GM18867 (cell line): ENCODE measurements at regions not wholly inside any gene's neighbourhood (a gene's known extent, or its start where the extent isn't known, plus 50 kb on each side); places are given as distances from the start of the nearest gene placed in this dataset.

ENCODE experiments used
- ATAC-seq: cut with Tn5 transposase; IDR thresholded peaks from one replicate; pipeline ENCODE4 v1.9.1; 2021; ENCODE audit warnings: mild to moderate bottlenecking, moderate library complexity; ENCODE audit not compliant: unreplicated experiment

DNA sequence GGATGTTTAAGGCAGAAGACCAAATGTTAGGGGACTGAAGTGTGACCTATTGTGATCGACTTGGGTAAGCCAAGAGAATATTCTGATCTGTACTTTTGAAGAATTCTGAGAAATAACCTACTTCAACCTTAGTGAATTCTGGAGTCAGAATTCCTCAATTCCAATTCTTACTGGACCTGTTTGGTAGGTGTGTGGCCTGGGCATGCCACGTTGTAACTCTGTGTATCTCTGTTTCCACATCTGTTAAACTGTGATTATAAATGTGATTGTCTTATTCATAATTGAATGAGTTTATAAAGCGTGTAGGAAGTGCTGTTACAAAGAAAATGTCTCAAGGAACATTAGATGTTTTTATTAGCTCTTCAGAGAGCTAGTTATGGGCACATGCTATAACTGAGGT lies 64.5 kb downstream of the TUSC1 start:
- no peak for ATAC-seq

DNA sequence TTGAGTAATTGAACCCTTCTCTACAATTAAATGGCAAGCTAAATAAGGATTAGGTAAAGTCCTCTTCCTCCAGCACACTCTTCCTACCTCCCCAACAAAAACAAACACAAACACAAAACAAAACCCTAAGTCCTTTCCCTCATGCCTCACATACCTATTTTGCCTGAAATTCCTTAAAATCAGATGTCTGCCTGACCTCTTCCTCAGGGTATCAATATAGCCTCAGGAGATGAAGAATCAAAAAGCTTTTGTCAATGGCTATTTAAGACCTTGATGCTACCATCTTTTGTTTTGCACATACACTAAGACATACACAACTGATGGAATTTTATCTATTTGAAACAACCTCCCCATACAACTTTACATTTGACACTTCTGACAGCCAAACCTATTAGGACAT lies 75.1 kb downstream of the TUSC1 start:
- ATAC-seq = no peak

DNA sequence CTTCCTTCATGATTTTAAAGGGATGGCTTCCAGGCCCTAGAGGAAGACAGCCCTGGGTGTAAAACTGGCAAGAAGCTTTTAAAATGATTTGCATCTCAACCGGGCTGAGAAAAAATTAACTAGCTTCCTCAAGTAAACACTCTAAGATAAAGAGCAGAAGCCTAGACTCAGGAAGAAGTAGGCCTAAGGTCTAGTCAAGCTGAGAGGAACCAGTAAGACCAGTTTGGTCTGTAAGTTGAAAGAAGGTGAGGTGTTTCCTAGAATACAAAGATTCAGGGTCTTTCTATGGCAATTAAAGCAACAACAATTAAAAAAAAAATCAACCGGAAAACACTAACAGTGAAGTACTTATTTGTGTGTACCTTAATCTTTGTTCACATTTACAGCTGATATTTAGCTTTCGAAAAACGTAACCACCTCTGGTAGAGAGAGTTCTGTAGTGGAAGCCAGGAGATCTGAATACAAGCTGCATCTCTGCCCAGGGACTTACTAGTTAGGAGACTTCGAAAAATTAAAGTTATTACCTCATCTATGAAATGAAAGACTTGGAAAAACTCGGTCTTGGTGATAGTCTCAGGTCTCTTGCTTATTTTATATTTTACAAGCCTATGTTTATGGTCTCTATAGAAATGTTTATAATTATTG lies 75.7 kb downstream of the TUSC1 start:
- no peak for ATAC-seq

DNA sequence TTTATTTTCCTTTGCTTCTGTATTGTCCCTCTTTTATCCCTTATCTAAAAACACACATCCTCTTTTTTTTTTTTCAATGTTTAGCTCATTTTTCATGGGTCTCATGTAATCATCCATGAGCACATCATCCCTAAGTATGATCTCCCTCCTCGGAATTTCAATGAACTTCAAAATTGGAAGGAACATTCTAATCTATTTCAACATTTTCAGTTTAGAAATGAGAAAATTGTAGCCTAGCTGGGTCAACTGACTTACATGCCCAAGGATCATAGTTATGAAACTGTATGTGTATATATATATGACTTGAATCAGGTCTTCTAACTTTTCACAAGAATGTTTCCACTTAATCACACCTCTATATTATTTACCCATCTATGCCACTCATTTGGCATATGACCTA lies 77.7 kb downstream of the TUSC1 start:
- ATAC-seq = no peak

DNA sequence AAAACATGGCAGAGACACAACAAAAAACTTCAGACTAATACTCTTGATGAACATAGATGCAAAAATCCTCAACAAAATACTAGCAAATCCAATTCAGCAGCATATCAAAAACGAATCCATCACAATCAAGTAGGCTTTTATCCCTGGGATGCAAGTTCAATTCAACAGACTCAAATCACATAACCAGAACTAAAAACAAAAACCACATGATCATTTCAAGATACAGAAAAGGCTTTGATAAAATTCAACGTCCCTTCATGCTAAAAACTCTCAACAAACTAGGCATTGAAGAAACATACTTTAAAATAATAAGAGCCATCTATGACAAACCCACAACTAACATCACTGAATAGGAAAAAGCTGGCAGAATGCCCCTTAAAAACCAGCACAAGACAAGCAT lies 93.6 kb downstream of the TUSC1 start:
- no peak for ATAC-seq

DNA sequence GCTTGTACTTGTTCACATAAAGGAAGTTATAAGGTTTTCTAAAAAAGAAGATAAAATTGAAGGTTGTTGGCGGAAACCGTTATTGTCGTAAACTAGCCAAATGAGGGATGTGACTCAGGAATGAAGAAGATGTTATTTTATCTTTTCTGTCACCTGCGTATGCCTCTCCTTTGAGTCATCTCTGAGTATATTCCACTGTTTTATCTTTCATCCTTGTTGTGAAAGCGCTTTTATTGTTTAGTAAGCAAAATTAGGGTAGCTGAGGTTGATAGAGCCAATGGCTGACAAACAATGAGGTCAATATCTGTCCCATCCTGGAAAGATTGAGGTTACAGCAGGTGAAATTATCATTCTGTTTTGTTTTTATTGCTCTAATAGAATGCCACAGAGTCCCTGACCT lies 105.0 kb downstream of the TUSC1 start:
- no peak for ATAC-seq

DNA sequence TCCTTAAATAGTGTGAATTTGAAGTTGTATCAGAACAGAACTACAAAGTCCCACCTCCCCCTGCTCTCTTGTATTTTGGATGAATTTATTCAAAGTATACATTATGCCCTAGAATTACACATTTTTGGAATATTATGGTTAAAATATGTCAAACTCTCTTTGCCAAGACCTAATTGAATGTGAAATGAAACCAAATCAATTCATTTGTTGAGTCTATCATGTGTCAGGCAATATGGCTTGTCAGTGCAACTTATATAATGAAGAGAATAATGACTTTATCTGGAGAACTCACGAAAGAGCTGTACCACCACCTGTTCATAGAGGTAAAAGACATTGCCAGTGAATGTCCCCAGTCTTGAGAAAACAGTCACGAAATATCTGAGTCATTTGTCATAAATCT lies 106.8 kb downstream of the TUSC1 start:
- no peak for ATAC-seq

DNA sequence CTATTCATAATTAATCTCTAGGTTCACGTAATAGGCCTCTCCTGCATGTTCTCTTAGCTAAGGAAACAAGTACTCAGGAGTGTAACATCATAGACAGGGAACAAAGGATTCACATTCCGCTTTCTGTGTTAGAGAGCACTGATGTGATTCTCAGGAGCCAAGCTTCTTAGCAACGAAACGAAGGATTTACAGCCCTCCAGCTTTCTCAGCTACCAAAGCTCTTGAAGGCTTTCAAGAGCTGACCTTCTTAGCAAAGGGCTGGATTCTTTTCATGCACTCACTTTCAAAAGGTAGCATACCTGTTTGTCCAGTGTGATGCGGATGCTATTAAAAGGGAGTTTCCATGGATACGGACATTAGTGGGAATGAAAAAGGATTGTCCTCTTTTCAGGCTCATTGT lies 107.4 kb downstream of the TUSC1 start:
- ATAC-seq = no peak

DNA sequence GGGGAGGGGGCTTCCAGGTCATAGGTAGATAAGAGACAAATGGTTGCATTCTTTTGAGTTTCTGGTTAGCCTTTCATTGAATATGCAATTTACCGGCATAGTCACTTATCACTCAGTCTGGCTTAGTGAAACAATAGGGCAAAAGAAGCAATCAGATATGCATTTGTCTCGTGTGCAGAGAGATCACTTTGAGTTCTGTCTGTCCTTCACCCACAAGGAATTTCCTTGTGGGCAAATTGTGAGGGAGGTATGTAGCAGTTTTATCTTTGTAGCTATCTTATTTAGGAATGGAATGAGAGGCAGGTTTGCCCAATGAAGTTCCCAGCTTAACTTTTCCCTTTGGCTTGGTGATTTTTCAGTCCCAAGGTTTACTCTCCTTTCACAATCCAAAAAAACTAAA lies 116.1 kb downstream of the TUSC1 start:
- ATAC-seq = no peak

DNA sequence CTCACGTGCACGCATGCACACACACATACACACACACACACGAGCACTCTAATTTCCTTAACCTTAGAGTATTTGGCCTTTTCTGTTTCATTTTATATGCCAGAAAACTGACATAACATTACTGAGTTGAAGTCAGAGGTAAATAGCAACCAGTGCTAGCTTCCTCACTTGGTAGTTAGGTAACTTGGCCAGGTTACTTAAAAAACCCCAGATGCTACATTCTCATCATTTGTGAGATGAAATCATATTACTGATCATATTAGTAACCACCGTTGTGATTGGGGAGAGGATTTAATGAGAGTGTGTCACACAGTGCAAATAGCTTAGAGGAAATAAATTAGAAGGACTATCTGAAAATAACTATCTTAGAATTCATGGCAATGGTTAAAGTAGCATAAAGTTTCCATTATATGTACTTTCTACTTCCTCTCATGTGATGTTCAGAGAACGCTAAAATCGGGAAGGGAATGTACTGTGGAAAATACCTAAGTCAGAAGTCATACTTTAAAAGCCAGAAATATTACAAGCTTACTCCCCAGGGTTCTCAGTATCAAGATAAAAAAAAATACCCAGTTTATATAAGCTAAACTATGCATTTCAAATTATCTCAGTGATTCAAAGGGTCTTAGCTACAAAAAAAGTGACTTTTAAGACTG lies 120.5 kb downstream of the TUSC1 start:
- ATAC-seq = no peak

DNA sequence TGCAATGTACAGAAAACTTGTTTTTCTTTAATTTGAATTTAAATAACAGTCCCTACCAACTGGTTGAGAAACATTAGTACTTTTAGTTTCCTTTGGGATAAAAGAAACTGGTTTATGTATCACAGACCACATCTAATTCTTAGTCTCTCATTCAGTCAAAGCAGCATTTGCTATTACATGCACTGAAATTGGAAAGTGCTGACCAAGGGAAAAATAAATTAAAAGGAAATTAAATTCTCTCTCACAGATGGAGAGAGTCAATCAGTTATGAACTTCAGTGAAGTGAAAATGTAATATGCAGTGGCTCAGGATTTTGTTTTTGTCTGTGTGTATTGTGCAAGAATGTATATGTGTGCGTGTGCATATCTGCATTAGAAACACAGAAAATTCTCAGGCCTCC lies 121.7 kb downstream of the TUSC1 start:
- ATAC-seq = no peak

DNA sequence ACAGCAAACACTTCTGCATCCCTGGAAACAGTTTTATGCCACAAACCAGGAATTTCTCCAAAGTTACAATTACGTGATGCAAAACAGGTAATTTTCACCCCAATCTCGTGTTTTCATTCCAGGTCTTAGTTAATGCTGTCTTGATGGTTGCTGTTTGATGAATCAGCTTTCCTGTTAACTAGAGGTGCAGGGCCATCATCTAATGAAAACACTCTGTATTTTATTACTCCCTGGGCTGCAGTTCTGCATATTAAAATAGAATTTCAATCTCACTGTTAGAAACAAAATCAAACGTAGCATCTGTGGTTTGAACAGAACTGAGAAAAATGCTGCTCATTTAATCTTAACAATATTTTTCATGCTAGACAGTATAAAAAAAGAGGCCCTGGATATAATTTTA lies 129.4 kb downstream of the TUSC1 start:
- no peak for ATAC-seq

DNA sequence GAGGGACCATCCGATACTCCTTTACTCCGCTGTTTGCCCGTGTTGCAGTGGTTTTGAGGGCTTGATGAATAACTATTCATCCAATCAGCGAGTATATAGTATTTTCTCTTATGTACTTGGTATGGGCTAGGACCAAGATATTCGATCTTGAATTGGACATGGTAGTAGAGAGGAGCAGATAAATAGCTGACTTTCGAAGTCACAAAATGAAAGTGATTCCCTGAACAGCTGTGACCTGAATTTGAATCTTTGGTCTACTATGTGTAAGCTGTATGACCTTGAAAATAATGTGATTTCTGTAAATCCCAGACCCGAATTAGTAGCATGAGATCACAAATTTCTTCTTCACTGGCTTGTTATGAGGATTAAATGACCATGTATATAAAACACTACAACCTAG lies 134.4 kb downstream of the TUSC1 start:
- ATAC-seq = no peak

DNA sequence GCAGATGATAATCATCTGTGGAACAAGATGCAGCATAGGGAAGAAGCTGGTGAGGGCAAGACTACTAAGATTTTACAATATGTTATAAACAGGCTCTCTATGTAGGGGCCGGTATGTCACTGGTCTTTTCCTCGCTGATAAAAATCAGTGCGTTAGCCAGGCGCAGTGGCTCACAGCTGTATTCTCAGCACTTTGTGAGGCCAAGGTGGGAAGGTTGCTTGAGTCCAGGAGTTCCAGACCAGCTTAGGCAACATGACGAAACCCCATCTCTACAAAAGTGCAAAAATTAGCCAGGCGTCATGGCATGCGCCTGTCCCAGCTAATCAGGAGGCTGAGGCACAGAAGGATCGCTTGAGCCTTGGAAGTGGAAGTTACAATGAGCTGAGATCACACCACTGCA lies 135.9 kb downstream of the TUSC1 start:
- no peak for ATAC-seq

DNA sequence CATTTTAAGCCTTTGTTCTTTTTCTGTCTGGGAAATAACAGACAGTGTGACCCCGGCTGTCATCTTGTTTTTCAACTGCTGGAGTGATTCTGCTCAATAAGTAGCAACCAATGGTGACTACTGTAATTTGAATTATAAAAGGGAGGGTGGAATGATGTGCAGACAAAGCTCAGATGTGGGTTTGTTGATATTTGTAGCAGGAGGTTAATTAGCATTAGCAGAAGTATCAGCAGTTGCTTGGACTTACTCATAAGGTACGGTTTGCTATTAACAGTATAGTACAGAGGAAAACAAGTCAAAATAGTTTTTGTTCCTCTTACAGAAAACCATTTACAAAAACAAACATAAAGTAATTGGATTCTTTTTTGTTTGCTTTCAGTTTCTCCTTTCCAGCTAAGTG lies 140.4 kb downstream of the TUSC1 start:
- ATAC-seq = no peak

DNA sequence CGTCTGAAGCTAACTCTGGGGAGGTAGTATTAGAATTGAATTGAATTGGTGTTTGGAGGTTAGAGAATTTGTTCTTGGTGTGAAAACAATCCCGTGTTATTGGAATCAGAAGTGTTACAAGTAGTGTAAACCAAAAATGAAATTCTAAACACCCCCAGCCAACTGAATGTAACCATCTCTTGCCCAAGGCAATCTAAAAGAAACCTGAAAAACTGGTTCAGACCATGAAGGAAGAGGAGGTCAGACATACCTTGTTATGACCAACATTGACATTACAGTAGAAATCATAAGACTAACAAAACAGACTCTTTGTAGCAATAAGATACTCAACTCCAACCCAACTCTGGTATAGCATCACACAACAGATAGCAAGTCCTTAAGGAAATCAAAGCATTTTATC lies 159.0 kb downstream of the TUSC1 start:
- ATAC-seq = no peak

DNA sequence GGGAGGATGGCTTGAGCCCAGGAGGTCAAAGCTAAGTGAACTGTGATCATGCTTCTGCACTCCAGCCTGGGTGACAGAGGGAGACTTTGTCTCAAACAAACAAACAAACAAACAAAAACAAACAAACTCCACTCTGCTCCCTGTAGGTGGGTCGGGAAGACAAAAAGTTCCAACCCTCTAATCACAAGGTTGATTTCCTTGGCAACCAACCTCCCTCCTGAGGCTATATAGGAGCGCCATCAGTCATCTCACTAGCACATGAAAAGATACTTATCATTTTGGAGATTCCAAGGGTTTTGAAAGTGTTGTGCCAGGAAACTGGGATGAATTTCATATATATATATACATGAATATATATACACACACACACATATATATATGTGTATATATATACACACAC lies 160.5 kb downstream of the TUSC1 start:
- ATAC-seq = no peak

DNA sequence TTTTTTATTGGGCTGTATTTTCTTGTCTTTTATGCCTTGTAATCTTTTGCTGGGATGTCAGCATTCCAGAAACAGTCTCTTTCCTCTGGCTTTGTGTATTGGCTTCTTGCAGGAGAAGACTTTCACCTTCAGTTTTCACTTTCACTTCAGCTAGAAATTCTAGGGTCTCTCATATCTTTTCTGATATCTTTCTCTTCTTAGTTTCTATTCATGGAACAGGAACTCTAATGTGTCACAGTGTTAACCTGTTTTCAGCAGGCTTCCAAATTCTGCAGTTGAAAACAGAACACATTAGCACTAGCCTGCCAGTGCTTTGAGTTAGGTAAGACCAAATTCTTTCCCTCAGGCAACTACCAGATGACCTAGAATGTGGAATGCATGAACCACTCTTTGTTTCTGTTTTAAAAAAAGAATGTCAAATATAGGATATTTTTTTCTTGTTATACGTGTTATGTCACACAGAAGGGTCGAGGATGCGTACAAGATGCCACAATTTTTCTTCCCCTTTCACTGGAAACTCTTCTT lies 164.7 kb downstream of the TUSC1 start:
- ATAC-seq = no peak

DNA sequence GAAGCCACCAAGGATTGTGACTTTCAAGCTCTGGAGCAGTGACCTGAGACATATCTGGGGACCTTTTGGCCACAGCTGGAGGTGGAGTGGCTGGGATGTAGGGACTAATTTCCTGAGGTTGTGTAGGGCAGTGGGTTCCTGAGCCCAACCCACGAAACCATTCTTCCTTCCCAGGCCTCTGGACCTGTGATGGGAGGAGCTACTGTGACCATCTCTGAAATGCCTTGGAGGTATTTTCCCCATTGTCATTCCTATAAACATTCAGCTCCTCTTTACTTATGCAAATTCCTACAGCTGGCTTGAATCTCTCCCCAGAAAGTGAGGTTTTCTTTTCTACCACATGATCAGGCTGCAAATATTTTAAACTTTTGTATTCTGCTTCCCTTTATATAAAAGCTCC lies 172.6 kb downstream of the TUSC1 start:
- ATAC-seq = no peak

DNA sequence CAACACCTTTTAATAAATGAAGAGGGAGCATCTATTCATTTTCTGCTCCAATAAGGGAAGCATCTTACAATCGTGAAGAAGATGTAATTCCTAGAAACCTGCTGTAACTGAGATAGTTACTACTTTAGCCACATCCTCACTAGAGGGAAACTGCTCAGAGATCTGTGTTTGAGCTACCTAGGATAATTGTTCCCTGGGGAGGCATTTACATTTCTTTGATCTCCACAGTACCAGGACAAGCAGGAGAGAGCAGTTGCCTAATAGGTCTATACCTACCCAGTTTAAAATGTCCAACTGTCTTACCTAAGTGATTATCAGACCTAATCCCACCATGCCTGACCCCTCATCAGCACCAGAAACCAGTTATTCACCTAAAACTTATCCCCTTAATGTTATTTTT lies 196.9 kb downstream of the TUSC1 start:
- ATAC-seq = no peak

DNA sequence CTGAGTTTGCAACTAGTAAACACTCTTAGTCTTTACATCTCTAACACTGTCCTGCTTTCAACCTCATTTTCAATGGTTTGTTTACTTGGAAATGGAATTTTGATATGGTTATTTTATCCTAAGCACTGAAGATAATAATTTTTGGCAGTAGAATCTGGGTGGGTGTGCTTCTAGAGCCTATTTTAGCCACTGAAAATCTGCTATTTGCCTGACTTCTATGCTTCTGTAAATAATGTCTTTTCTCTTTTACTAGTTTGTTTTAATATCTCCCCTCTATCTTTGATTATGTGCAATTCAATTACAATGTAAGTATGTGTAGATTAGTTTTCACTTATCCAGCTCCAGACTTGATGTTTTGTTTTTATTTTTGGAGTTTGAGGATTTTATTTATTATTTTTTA lies 197.5 kb downstream of the TUSC1 start:
- no peak for ATAC-seq

DNA sequence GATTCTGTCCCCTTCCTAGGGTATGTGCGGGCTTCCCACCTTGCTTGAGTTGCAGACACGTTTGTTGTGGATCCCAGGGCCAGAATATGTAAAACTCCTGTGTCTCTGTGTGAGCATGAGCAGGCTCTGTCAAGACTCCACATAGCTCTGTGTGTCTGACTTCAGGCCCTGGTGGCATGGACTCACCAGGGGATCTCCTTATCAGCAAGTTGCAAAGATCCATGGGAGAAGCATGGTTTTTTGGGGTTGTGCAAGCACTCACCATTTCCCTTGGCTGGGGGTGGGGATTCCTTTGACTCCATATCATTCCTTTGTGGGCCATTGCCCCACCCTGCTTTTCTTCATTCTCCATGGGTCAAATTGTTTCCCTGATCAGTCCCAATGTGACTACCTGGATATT lies 205.6 kb downstream of the TUSC1 start:
- no peak for ATAC-seq

DNA sequence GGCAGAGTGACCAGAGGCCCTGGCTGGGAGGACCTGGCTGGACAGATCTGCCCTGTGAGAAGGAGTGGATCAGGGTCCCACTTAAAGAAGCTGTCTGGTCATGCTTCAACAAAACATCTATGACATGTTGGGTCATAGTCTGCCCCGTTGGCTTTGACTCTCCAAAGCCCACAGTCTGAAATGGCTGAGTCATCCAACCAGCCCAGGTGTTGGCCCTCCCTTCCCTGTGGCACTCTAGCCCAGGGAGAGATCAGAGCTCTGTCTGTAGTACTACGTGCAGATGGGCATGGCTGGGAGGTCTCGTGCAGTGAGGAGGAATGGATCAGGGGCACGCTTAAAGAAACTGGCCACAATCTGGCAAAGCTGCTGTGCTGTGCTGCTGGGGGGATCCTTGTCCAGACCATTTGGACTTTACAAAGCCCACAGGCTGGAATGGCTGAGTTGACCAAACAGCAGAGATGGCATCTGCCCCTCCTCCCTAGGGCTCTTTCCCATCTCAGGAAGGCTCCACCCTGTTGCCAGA lies 206.1 kb downstream of the TUSC1 start:
- no peak for ATAC-seq
